IPS-15b (cell line): ENCODE measurements at regions not wholly inside any gene's neighbourhood (a gene's known extent, or its start where the extent isn't known, plus 50 kb on each side); places are given as distances from the start of the nearest gene placed in this dataset.

ENCODE experiments used
- H3K27me3 ChIP-seq: one replicate; pipeline ENCODE4 v1.6.1; 2013; ENCODE audit warnings: low read length; ENCODE audit not compliant: control insufficient read depth, insufficient read depth
- H3K36me3 ChIP-seq: one replicate; pipeline ENCODE4 v1.6.1; 2013; ENCODE audit warnings: low read length; ENCODE audit not compliant: control insufficient read depth, insufficient read depth
- H3K4me1 ChIP-seq: one replicate; pipeline ENCODE4 v1.6.1; 2013; ENCODE audit warnings: mild to moderate bottlenecking, low read length; ENCODE audit not compliant: control insufficient read depth, insufficient read depth
- H3K4me3 ChIP-seq: one replicate; pipeline ENCODE4 v1.5.1; 2013; ENCODE audit warnings: low read depth, low read length
- H3K9ac ChIP-seq: one replicate; pipeline ENCODE4 v1.6.1; 2013; ENCODE audit warnings: low read depth, mild to moderate bottlenecking, low read length
- H3K9me3 ChIP-seq: one replicate; pipeline ENCODE4 v1.6.1; 2013; ENCODE audit warnings: mild to moderate bottlenecking, low read length; ENCODE audit not compliant: control insufficient read depth, insufficient read depth

GRCh38 chr10:131427281-131427680 is 115.8 kb upstream of the TCERG1L start:
- no peak overlapping the region for H3K4me3 ChIP-seq
- H3K36me3 ChIP-seq: no peaks in the 10 kb centered on the region
- H3K9me3 ChIP-seq: no peaks in the 10 kb centered on the region
- H3K4me1 ChIP-seq: no peaks in the 10 kb centered on the region
- H3K9ac ChIP-seq: no peak overlapping the region
- H3K27me3 ChIP-seq: no peaks in the 10 kb centered on the region

- Histone ChIP-seq H3K9me3 (no peaks in the 10 kb centered on the region), H3K27me3 (no peaks in the 10 kb centered on the region), H3K4me1 (no peaks in the 10 kb centered on the region), H3K36me3 (no peaks in the 10 kb centered on the region), H3K4me3 (no peak overlapping the region), H3K9ac (no peak overlapping the region)
Observed at GRCh38 chr10:131427901-131428300, 116.4 kb upstream of the TCERG1L start.

- no peaks in the 10 kb centered on the region for H3K27me3 ChIP-seq
- H3K4me3 ChIP-seq: no peak overlapping the region
- no peak overlapping the region for H3K9ac ChIP-seq
- H3K36me3 ChIP-seq: no peaks in the 10 kb centered on the region
- no peaks in the 10 kb centered on the region for H3K9me3 ChIP-seq
- H3K4me1 ChIP-seq: no peaks in the 10 kb centered on the region
Observed at GRCh38 chr10:131429141-131429540, 117.6 kb upstream of the TCERG1L start.

DNA sequence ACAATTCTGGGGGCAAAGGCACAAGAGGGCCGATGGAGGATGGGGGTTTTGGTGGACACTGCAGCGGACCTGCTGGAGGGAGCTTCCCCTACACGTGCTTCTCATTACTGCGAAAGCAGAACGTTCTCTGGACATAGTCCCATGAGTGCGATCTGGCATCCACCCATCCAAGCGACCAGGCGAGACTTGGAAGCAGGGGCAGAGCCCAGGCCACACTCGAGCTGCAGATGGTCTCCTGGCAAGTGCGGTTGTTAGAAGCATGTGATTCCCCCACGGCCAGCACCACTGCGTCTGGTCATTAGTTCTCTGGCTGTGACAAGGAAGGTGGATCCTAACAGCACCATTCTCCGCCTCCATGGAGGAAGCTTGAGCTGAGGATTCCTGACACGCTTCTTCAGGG is 118.4 kb upstream of the TCERG1L start:
- Histone ChIP-seq H3K4me1 (no peaks in the 10 kb centered on the region), H3K4me3 (no peak overlapping the region), H3K9ac (no peak overlapping the region), H3K36me3 (no peaks in the 10 kb centered on the region), H3K9me3 (no peaks in the 10 kb centered on the region), H3K27me3 (no peaks in the 10 kb centered on the region)

DNA sequence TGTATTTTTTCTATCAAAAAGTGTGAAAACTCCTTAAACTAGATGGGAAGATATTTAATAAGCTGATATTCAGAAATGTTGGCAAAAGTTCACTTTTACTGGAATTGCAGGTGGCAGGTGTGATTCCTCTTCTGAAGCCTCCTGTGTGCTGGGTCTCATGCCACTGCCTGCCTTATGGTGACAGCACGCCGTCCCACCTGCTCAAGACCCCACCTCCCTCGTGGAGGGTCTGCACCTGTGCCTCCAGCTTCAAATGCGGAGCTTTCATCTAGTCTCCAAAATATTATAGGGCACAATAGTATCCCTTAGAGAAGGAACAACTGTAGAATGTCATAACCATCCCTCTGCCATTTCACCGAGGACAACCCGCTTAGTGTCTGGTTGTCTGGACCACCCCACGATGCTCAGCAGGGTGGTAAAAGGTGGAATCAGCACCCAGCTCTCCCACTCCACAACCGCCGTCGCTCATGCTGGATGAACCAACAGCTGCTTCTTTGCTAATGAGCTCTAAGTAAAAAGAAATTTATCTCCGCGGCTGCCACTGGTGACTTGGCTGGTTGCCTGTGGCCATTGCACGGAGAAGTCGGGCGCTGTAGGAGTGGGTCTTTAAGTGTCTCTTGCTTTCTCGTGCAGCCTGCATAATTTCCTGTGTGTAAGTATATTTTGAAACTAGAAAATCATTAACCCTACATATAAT is 119.3 kb upstream of the TCERG1L start:
- no peak overlapping the region for H3K4me3 ChIP-seq
- H3K27me3 ChIP-seq: no peaks in the 10 kb centered on the region
- no peaks in the 10 kb centered on the region for H3K4me1 ChIP-seq
- H3K36me3 ChIP-seq: no peaks in the 10 kb centered on the region
- H3K9me3 ChIP-seq: no peaks in the 10 kb centered on the region
- H3K9ac ChIP-seq: no peak overlapping the region

DNA sequence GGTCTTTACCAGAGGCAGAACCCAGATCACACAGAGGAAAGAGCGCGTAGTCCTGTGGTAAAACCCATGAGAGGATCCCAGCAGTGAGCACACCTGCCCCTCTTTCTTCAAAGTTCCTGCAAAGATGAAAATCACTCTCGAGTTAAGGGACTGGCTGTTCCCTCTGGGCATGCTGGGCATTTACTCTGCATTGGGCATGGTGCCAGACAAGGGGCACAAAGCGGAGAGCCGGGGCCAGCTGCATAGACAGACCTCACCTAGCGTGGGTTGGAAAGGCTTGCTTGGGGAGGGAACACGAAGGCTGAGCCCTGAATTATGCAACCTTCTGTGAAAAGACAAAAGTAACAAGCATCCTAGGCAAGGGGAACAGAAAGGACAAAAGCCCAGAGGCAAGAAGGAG is 120.0 kb upstream of the TCERG1L start:
- H3K9ac ChIP-seq: no peak overlapping the region
- H3K9me3 ChIP-seq: no peaks in the 10 kb centered on the region

GRCh38 chr10:131431978-131432690 is 120.6 kb upstream of the TCERG1L start:
- Histone ChIP-seq H3K9ac (no peak overlapping the region), H3K4me3 (no peak overlapping the region), H3K27me3 (no peaks in the 10 kb centered on the region), H3K9me3 (no peaks in the 10 kb centered on the region), H3K36me3 (no peaks in the 10 kb centered on the region), H3K4me1 (no peaks in the 10 kb centered on the region)

More for the DNA sequence above, 120.0 kb upstream of the TCERG1L start:
- H3K36me3 ChIP-seq: no peaks in the 10 kb centered on the region
- H3K4me3 ChIP-seq: no peak overlapping the region
- no peaks in the 10 kb centered on the region for H3K4me1 ChIP-seq
- H3K27me3 ChIP-seq: no peaks in the 10 kb centered on the region

DNA sequence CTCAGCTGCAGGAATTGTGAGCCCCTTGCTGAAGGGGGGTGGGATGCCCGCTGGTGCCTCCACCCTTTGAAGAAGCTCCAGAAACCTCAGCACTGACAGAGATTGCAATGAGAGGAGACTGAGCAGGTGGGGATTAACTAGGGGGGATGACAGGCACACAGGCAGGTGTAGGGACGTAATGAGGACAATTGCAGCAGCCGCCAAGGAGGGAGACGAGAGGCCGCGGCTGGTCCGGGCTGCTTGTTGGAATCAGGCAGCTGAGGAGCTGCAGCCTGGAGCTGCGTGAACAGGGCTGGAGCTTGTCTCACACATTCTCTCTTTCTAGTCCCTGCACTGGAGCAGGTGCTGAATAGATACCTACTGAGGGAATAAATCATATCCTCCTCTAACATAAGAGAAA is 122.0 kb upstream of the TCERG1L start:
- Histone ChIP-seq H3K4me3 (no peak overlapping the region), H3K9ac (no peak overlapping the region), H3K27me3 (no peaks in the 10 kb centered on the region), H3K4me1 (no peaks in the 10 kb centered on the region), H3K9me3 (no peaks in the 10 kb centered on the region), H3K36me3 (no peaks in the 10 kb centered on the region)

- H3K9ac ChIP-seq: no peak overlapping the region
- H3K4me3 ChIP-seq: no peak overlapping the region
- no peaks in the 10 kb centered on the region for H3K27me3 ChIP-seq
- no peaks in the 10 kb centered on the region for H3K9me3 ChIP-seq
- no peaks in the 10 kb centered on the region for H3K4me1 ChIP-seq
- no peaks in the 10 kb centered on the region for H3K36me3 ChIP-seq
Observed at GRCh38 chr10:131435232-131435631, 123.7 kb upstream of the TCERG1L start.

GRCh38 chr10:131435760-131436457 is 124.4 kb upstream of the TCERG1L start:
- Histone ChIP-seq H3K4me3 (no peak overlapping the region), H3K4me1 (no peaks in the 10 kb centered on the region), H3K27me3 (no peaks in the 10 kb centered on the region), H3K9me3 (no peaks in the 10 kb centered on the region), H3K36me3 (no peaks in the 10 kb centered on the region), H3K9ac (no peak overlapping the region)

GRCh38 chr10:131436458-131436857 is 124.9 kb upstream of the TCERG1L start:
- H3K36me3 ChIP-seq: no peaks in the 10 kb centered on the region
- H3K9me3 ChIP-seq: no peaks in the 10 kb centered on the region
- H3K4me3 ChIP-seq: no peak overlapping the region
- H3K9ac ChIP-seq: no peak overlapping the region
- no peaks in the 10 kb centered on the region for H3K27me3 ChIP-seq
- no peaks in the 10 kb centered on the region for H3K4me1 ChIP-seq
